WTC11 (cell line): ENCODE measurements at regions not wholly inside any gene's neighbourhood (a gene's known extent, or its start where the extent isn't known, plus 50 kb on each side); places are given as distances from the start of the nearest gene placed in this dataset.

Source experiments
- ATAC-seq: fragments of 200-7000 bp; cut with Tn5 transposase; 2 replicates; pipeline ENCODE4 v1.10.0; 2021; ENCODE audit warnings: mild to moderate bottlenecking, moderate library complexity
- CTCF ChIA-PET: fragments of 300-600 bp; sonication (Branson Sonifier 250); formaldehyde crosslinking; loops from one replicate; lab custom pipeline; 2021; ENCODE audit warnings: antibody characterized with exemption; lab: Charles Lee
- POLR2A ChIA-PET: fragments of 350-600 bp; sonication (Branson Sonifier 250); formaldehyde crosslinking; loops from one replicate; lab custom pipeline; 2021; ENCODE audit warnings: antibody characterized with exemption; lab: Charles Lee
- DNase-seq: peaks from one replicate; pipeline ENCODE4 v3.0.0; 2021; ENCODE audit warnings: low spot score
- H3K27ac Mint-ChIP-seq: 2 replicates; pipeline ENCODE4 v1.8.0; 2021; ENCODE audit warnings: mixed read lengths
- H3K27me3 Mint-ChIP-seq: 2 replicates; pipeline ENCODE4 v1.8.0; 2021; ENCODE audit warnings: low read depth, mild to moderate bottlenecking, moderate library complexity, mixed read lengths
- H3K36me3 Mint-ChIP-seq: 2 replicates; pipeline ENCODE4 v1.8.0; 2021; ENCODE audit warnings: mixed read lengths
- H3K4me1 Mint-ChIP-seq: 2 replicates; pipeline ENCODE4 v1.8.0; 2022; ENCODE audit warnings: mixed read lengths
- H3K4me3 Mint-ChIP-seq: 2 replicates; pipeline ENCODE4 v1.8.0; 2021; ENCODE audit warnings: mild to moderate bottlenecking, moderate library complexity, mixed read lengths
- H3K9me3 Mint-ChIP-seq: 2 replicates; pipeline ENCODE4 v1.8.0; 2021; ENCODE audit warnings: mixed read lengths
- ATF6 ChIP-seq: sonication (generic); formaldehyde crosslinking; IDR thresholded peaks from 2 replicates; pipeline ENCODE4 v1.8.1; 2023; ENCODE audit warnings: mild to moderate bottlenecking, missing genetic modification reagents
- CTCF ChIP-seq: fragments of 200-600 bp; IDR thresholded peaks from 2 replicates; pipeline ENCODE4 v1.8.0; 2022; ENCODE audit warnings: antibody characterized with exemption
- ELF4 ChIP-seq: sonication (generic); formaldehyde crosslinking; IDR thresholded peaks from 2 replicates; pipeline ENCODE4 v1.8.1; 2022; ENCODE audit warnings: low read depth, mild to moderate bottlenecking, moderate library complexity, missing genetic modification reagents
- EMX1 ChIP-seq: fragments of 250-450 bp; sonication (Bioruptor Pico); IDR thresholded peaks from 2 replicates; pipeline ENCODE4 v1.8.0; 2021; ENCODE audit warnings: mild to moderate bottlenecking
- HMGXB4 ChIP-seq: sonication (generic); formaldehyde crosslinking; IDR thresholded peaks from 2 replicates; pipeline ENCODE4 v1.8.1; 2023; ENCODE audit warnings: mild to moderate bottlenecking, moderate library complexity, missing genetic modification reagents
- IRF1 ChIP-seq: sonication (generic); formaldehyde crosslinking; IDR thresholded peaks from 2 replicates; pipeline ENCODE4 v1.8.0; 2023; ENCODE audit warnings: missing genetic modification reagents
- MYBL2 ChIP-seq: sonication (generic); formaldehyde crosslinking; IDR thresholded peaks from 2 replicates; pipeline ENCODE4 v1.8.1; 2023; ENCODE audit warnings: mild to moderate bottlenecking, moderate library complexity, missing genetic modification reagents
- NFATC4 ChIP-seq: fragments of 250-450 bp; sonication (Bioruptor Pico); IDR thresholded peaks from 2 replicates; pipeline ENCODE4 v1.9.0; 2021; ENCODE audit warnings: mild to moderate bottlenecking
- PRRX2 ChIP-seq: fragments of 250-450 bp; sonication (Bioruptor Pico); IDR thresholded peaks from 2 replicates; pipeline ENCODE4 v1.8.0; 2021; ENCODE audit warnings: mild to moderate bottlenecking
- ZBTB43 ChIP-seq: sonication (generic); formaldehyde crosslinking; IDR thresholded peaks from 2 replicates; pipeline ENCODE4 v1.8.1; 2023; ENCODE audit warnings: mild to moderate bottlenecking, missing genetic modification reagents
- ZNF416 ChIP-seq: fragments of 250-450 bp; sonication (Bioruptor Pico); IDR thresholded peaks from 2 replicates; pipeline ENCODE4 v1.9.0; 2021; ENCODE audit warnings: mild to moderate bottlenecking, inconsistent platforms
- ZNF532 ChIP-seq: fragments of 250-450 bp; sonication (Bioruptor Pico); IDR thresholded peaks from 2 replicates; pipeline ENCODE4 v1.9.0; 2021; ENCODE audit warnings: mild to moderate bottlenecking, borderline replicate concordance

- TF ChIP-seq ATF6 (CRISPR knock-in tag) (no peak), IRF1 (CRISPR knock-in tag) (no peak), ELF4 (CRISPR knock-in tag) (no peak), HMGXB4 (0 out of 2 replicates have a peak, but pooled peaks have one; percentile 40)
Observed at GRCh38 chrX:40174001-40174853, 76.5 kb upstream of the BCOR start (continued).

- Mint-ChIP-seq H3K4me1 (peaks cover 33% of the 10 kb centered on the region), H3K27ac (peak overlapping the region; percentile 98)
- TF ChIP-seq EMX1 (no peak), ZNF416 (CRISPR knock-in tag) (no peak), ZNF532 (CRISPR knock-in tag) (no peak), MYBL2 (CRISPR knock-in tag) (no peak), PRRX2 (CRISPR knock-in tag) (no peak), CTCF (no peak), NFATC4 (no peak), ZBTB43 (CRISPR knock-in tag) (no peak)
- TF ChIP-seq, all 79 proteins: peak for 0
- DNase-seq (no peak), ATAC-seq (no peak)
- H3K4me3 Mint-ChIP-seq, result peak overlapping the region; percentile 72
- no peaks in the 10 kb centered on the region for H3K9me3 Mint-ChIP-seq
- ChIA-PET CTCF (interaction anchor here (0.8 kb wide), 1 partner anchor 16 kb away, joined by 3 read pairs; no protein-coding TSS in a partner anchor), POLR2A (interaction anchor here (1.4 to 2.3 kb wide), 2 partner anchors 16 to 75 kb away, joined by 3 to 7 read pairs; partner anchors contain the start of gene BCOR)
- H3K27me3 Mint-ChIP-seq, result peaks cover 8% of the 10 kb centered on the region
- no peaks in the 10 kb centered on the region for H3K36me3 Mint-ChIP-seq
Observed at GRCh38 chrX:40173143-40174000, 75.6 kb upstream of the BCOR start.
